GM21619 (cell line): ENCODE measurements at regions not wholly inside any gene's neighbourhood (a gene's known extent, or its start where the extent isn't known, plus 50 kb on each side); places are given as distances from the start of the nearest gene placed in this dataset.

Experiments used
- ATAC-seq: cut with Tn5 transposase; IDR thresholded peaks from one replicate; pipeline ENCODE4 v1.9.1; 2021; ENCODE audit not compliant: unreplicated experiment

GRCh38 chr14:51504669-51505068 lies 147.0 kb upstream of the FRMD6 start:
- no peak for ATAC-seq

- ATAC-seq = no peak
Observed at GRCh38 chr14:51507511-51507905, 144.2 kb upstream of the FRMD6 start.

- no peak for ATAC-seq
Observed at GRCh38 chr14:51507906-51508511, 143.7 kb upstream of the FRMD6 start.

- ATAC-seq = no peak
Observed at GRCh38 chr14:51511265-51511664, 140.4 kb upstream of the FRMD6 start.

GRCh38 chr14:51512316-51512715 lies 139.4 kb upstream of the FRMD6 start:
- no peak for ATAC-seq

- ATAC-seq = no peak
Observed at GRCh38 chr14:51513281-51513680, 138.4 kb upstream of the FRMD6 start.

- no peak for ATAC-seq
Observed at GRCh38 chr14:51513933-51514332, 137.8 kb upstream of the FRMD6 start.

GRCh38 chr14:51515611-51516010 lies 136.1 kb upstream of the FRMD6 start:
- no peak for ATAC-seq

- no peak for ATAC-seq
Observed at GRCh38 chr14:51516706-51517395, 134.9 kb upstream of the FRMD6 start.

GRCh38 chr14:51518280-51518679 lies 133.4 kb upstream of the FRMD6 start:
- ATAC-seq = no peak

- no peak for ATAC-seq
Observed at GRCh38 chr14:51518711-51519110, 133.0 kb upstream of the FRMD6 start.

- no peak for ATAC-seq
Observed at GRCh38 chr14:51520087-51520486, 131.6 kb upstream of the FRMD6 start.

GRCh38 chr14:51521764-51522163 lies 129.9 kb upstream of the FRMD6 start:
- no peak for ATAC-seq

- ATAC-seq = no peak
Observed at GRCh38 chr14:51523243-51523642, 128.5 kb upstream of the FRMD6 start.

- no peak for ATAC-seq
Observed at GRCh38 chr14:51525739-51526138, 126.0 kb upstream of the FRMD6 start.

- ATAC-seq = no peak
Observed at GRCh38 chr14:51527073-51527472, 124.6 kb upstream of the FRMD6 start.

GRCh38 chr14:51529736-51530135 lies 122.0 kb upstream of the FRMD6 start:
- ATAC-seq = no peak

GRCh38 chr14:51533160-51533559 lies 118.5 kb upstream of the FRMD6 start:
- ATAC-seq = no peak

GRCh38 chr14:51533872-51534553 lies 117.7 kb upstream of the FRMD6 start:
- ATAC-seq = no peak

GRCh38 chr14:51534610-51535011 lies 117.1 kb upstream of the FRMD6 start:
- no peak for ATAC-seq

GRCh38 chr14:51535443-51536044 lies 116.2 kb upstream of the FRMD6 start:
- ATAC-seq = no peak

- no peak for ATAC-seq
Observed at GRCh38 chr14:51538973-51539372, 112.7 kb upstream of the FRMD6 start.
